Kidney (tissue), 13 donors: ENCODE measurements at regions not wholly inside any gene's neighbourhood (a gene's known extent, or its start where the extent isn't known, plus 50 kb on each side); places are given as distances from the start of the nearest gene placed in this dataset.

Experiments used
- DNase-seq, 5 donors: peaks; one replicate each; pipeline ENCODE4 v3.0.0-alpha.2; 2013 to 2020
- FAIRE-seq: peaks from 2 replicates; lab custom pipeline; 2012; peaks lifted over from hg19 to GRCh38; lab: Jason Lieb, UNC
- H3K27ac ChIP-seq, 2 donors: one replicate each; pipeline ENCODE4 v1.7.0; 2013; ENCODE audit warnings: low read depth in 2 of 2, low read length in 2 of 2, inconsistent platforms in 1 of 2
- H3K27me3 ChIP-seq: one replicate; pipeline ENCODE4 v1.7.1; 2013; ENCODE audit warnings: low read length, inconsistent platforms; ENCODE audit not compliant: control insufficient read depth, insufficient read depth
- H3K36me3 ChIP-seq, 3 donors: one replicate each; pipeline versions ENCODE4 v1.7.0 to v1.7.1; 2013; ENCODE audit warnings: low read length in 3 of 3, control low read depth in 1 of 3, inconsistent platforms in 1 of 3; ENCODE audit not compliant: insufficient read depth in 3 of 3, control insufficient read depth in 2 of 3
- H3K4me1 ChIP-seq, 3 donors: one replicate each; pipeline versions ENCODE4 v1.7.0 to v1.7.1; 2013; ENCODE audit warnings: low read length in 3 of 3, inconsistent platforms in 1 of 3, low read depth in 1 of 3; ENCODE audit not compliant: control insufficient read depth in 2 of 3, insufficient read depth in 2 of 3
- H3K4me3 ChIP-seq, 3 donors: one replicate each; pipeline versions ENCODE4 v1.7.0 to v1.8.1; 2013; ENCODE audit warnings: low read length in 3 of 3, control low read depth in 1 of 3, inconsistent platforms in 1 of 3
- H3K9ac ChIP-seq, 3 donors: one replicate each; pipeline versions ENCODE4 v1.7.0 to v1.7.1; 2013; ENCODE audit warnings: low read length in 3 of 3, control low read depth in 1 of 3, inconsistent platforms in 1 of 3
- H3K9me3 ChIP-seq, 3 donors: one replicate each; pipeline versions ENCODE4 v1.7.0 to v1.7.1; 2013; ENCODE audit warnings: low read length in 3 of 3, control low read depth in 1 of 3, inconsistent platforms in 1 of 3; ENCODE audit not compliant: control insufficient read depth in 2 of 3, insufficient read depth in 1 of 3
- CTCF ChIP-seq: IDR thresholded peaks from 3 replicates; pipeline ENCODE4 v1.5.1; 2012; ENCODE audit warnings: mild to moderate bottlenecking, moderate library complexity, borderline replicate concordance; ENCODE audit not compliant: insufficient read depth; ENCODE audit errors: extremely low read depth
- intact Hi-C: fragments of 100-400 bp; cut with DNase I; formaldehyde crosslinking; loops from one replicate; pipeline ENCODE4 v1.11.1; 2022
- donor health status: control.
- donor health status: control.
- donor health status: control.
- donor health status: control.
- donor health status: control.
- donor health status: DM: yes; HTN: yes; CAD: no.
- donor health status: Normal renal cell carcinoma (clear cell type).

DNA sequence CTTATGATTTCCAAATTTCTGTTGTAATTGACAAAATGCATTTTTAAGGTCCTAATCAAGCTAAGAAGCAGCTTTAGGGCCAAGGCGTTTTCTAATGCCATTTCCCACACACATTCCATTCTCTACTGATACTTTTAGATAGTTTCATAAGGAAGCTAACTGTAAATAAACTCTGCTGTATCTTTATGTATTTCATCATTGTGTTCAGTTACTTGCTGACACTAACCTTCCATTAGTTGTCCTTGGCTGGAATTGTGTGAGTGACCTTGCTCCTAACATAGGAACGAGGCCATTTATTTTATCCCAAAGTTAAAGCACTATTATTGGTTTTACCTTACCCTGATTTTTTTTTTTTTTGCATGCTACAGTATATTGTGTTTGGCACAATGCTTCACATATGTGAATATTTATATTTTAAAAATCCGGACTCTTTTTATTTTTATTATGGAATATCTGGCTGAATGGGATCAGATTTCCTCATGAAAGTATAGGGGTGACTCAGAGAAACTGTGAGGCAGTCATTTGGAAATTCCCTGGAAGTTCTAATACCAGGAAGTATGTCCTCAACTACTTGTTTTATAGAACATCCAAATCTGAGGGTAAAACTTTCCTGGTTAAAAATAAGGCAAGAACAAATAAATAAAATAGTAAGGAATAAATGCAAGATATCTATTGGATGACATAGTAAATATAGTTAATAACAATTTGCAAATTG, 62.7 kb upstream of the SORBS2 start:
- no peaks in the 10 kb centered on the region for H3K9me3 ChIP-seq
- no peak overlapping the region for H3K9ac ChIP-seq
- no peaks in the 10 kb centered on the region for H3K36me3 ChIP-seq
- H3K27me3 ChIP-seq: no peaks in the 10 kb centered on the region
- H3K4me1 ChIP-seq: no peaks in the 10 kb centered on the region
- no peak for TF ChIP-seq CTCF
- H3K27ac ChIP-seq: no peak overlapping the region
- no peak for DNase-seq
- intact Hi-C loops: no loop called here
- FAIRE-seq: no peak
- no peak overlapping the region for H3K4me3 ChIP-seq

- Histone ChIP-seq H3K27ac (no peak overlapping the region), H3K4me1 (no peaks in the 10 kb centered on the region), H3K9me3 (no peaks in the 10 kb centered on the region), H3K36me3 (no peaks in the 10 kb centered on the region), H3K27me3 (no peaks in the 10 kb centered on the region), H3K4me3 (no peak overlapping the region), H3K9ac (no peak overlapping the region)
- TF ChIP-seq CTCF: no peak
- no peak for DNase-seq
- FAIRE-seq: peak; percentile 53
- intact Hi-C loops: no loop called here
These were observed 63.4 kb upstream of the SORBS2 start for GRCh38 chr4:185875316-185875907.

DNA sequence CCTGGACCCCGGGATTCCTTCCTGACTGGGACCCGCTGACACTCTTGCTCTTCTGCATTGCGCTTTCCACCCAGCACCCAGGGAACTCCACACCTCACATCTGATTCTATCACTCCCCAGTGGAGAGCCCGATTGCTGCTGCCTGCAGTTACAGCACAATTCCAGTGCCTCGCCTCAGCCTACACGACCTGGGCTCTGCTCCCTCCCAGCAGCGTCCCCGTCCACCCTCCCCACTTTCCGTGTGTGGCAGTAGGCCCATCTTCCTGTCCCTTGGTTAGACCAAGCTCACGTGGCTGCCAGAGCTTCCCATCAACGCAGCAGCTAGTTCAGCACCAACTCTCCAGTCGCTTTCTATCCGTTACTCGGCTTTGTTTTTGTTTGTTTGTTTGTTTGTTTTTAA, 66.6 kb upstream of the SORBS2 start:
- TF ChIP-seq CTCF: no peak
- intact Hi-C loops: no loop called here
- Histone ChIP-seq H3K27me3 (no peaks in the 10 kb centered on the region), H3K4me3 (no peak overlapping the region), H3K9ac (no peak overlapping the region), H3K9me3 (peaks cover 0 to 2% (median 0%) of the 10 kb centered on the region in 3 donors), H3K4me1 (no peaks in the 10 kb centered on the region), H3K27ac (no peak overlapping the region), H3K36me3 (no peaks in the 10 kb centered on the region)
- FAIRE-seq: no peak
- peak in 1 of 5 donors; percentile 63 for DNase-seq
